ENCODE measurements at regions not wholly inside any gene's neighbourhood (a gene's known extent, or its start where the extent isn't known, plus 50 kb on each side); places are given as distances from the start of the nearest gene placed in this dataset.

DNA sequence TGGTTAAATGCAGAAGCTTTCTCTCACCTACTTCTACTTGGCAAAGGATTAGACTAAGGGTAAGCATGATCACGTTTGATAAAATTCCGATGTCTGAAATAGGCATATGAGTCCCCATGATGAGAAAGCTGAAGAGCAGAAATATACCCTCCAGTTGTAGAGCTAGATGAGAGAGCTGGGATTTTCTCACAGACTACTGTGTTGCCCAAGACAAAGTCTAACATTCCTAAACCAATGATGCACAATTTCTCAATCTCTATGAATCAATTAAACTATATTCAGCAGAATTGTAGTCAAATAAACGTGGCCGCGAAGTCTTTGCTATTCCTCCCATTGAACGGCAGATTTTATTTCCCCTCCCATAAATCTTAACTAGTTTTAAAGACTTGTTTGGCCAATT is 699.2 kb downstream of the KCNT2 start:
- TF ChIP-seq POLR2A (IDR thresholded peaks at IDR 0.05) = no peak
- Histone ChIP-seq H3K27ac (no peak overlapping the region), H3K27me3 (no peaks in the 10 kb centered on the region), H3K36me3 (peaks cover 0 to 2% (median 0%) of the 10 kb centered on the region in 3 donors), H3K4me1 (no peaks in the 10 kb centered on the region), H3K9me3 (no peaks in the 10 kb centered on the region), H3K4me3 (no peak overlapping the region)
- DNase-seq = no peak

DNA sequence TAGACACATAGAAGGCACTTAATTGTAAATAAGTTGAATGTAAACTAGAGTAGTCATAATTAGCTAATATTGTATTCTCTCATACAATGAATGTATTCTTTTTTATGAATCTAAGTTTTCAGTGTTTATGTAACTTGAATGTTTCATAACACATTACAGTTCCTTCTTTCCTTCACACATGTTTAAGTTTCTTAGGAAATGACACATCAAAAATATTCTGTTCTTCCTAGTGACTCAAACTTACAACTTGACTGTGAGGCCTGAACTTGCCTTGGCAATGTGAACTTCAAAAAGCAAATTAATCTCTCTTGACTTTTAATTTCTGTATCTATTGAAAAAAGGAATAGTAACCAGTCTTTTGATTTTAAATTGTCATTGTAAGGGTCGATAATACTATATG is 700.1 kb downstream of the KCNT2 start:
- Histone ChIP-seq H3K36me3 (peaks cover 0 to 2% (median 0%) of the 10 kb centered on the region in 3 donors), H3K27me3 (no peaks in the 10 kb centered on the region), H3K27ac (no peak overlapping the region), H3K9me3 (no peaks in the 10 kb centered on the region), H3K4me1 (no peaks in the 10 kb centered on the region), H3K4me3 (no peak overlapping the region)
- TF ChIP-seq POLR2A (IDR thresholded peaks at IDR 0.05) (no peak), CTCF (IDR thresholded peaks at IDR 0.05) (no peak)
- DNase-seq = no peak

DNA sequence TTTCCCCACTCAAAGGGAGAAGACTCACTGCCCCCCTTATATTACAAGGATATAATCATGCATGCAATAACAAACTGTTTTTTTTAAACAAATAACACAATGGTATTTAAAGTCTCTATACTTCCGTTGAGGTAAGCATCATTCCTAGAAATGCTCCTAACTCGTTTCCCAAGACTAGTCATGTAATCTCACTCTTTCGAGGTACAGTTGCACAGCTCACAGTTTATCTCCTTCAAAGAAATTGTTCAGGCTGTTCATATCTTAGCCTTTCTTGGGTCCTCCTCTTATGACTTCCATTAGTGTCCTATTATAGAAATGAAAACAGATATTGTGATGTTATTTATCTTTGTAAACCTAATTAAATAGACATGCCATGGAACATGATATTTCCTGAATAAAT is 705.0 kb downstream of the KCNT2 start:
- no peak for DNase-seq
- H3K27ac ChIP-seq = no peak overlapping the region
- H3K4me3 ChIP-seq = no peak overlapping the region
- H3K27me3 ChIP-seq = no peaks in the 10 kb centered on the region
- no peaks in the 10 kb centered on the region for H3K4me1 ChIP-seq
- TF ChIP-seq POLR2A (IDR thresholded peaks at IDR 0.05) (no peak), CTCF (IDR thresholded peaks at IDR 0.05) (no peak)
- no peaks in the 10 kb centered on the region for H3K36me3 ChIP-seq
- no peaks in the 10 kb centered on the region for H3K9me3 ChIP-seq

GRCh38 chr1:195902779-195903178 is 705.5 kb downstream of the KCNT2 start:
- Histone ChIP-seq H3K36me3 (no peaks in the 10 kb centered on the region), H3K9me3 (no peaks in the 10 kb centered on the region), H3K27me3 (no peaks in the 10 kb centered on the region), H3K27ac (no peak overlapping the region), H3K4me1 (no peaks in the 10 kb centered on the region), H3K4me3 (no peak overlapping the region)
- TF ChIP-seq POLR2A (IDR thresholded peaks at IDR 0.05) = no peak
- no peak for TF ChIP-seq CTCF (IDR thresholded peaks at IDR 0.05)
- no peak for DNase-seq

DNA sequence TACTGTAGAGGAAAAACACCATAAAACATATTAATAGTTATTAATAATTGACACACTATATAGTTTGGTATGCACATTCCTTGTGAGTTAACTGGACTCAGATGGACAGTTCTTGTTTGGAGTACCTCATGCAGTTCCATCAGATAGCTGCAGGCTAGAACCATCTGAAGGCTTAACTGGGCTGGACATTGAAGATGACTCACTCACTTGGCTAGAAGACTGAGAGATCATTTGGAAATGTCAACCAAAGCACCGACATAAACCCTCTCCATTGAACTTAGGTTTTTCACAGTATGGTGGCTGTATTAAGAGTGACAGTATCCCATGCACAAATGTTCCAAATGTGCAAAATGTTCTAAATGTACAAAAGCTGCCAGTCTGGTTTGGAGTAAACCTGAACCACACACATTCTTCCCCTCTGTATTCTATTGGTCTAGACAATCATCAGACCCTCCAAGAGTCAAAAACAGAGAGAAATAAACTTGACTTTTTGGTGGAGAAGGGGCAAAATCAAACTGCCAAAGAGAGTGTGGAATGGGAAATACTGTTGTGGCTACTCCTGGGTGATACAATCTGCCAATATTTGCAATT is 708.4 kb downstream of the KCNT2 start:
- DNase-seq = no peak
- Histone ChIP-seq H3K27ac (no peak overlapping the region), H3K9me3 (no peaks in the 10 kb centered on the region), H3K36me3 (no peaks in the 10 kb centered on the region), H3K4me3 (no peak overlapping the region), H3K27me3 (no peaks in the 10 kb centered on the region), H3K4me1 (no peaks in the 10 kb centered on the region)
- TF ChIP-seq CTCF (IDR thresholded peaks at IDR 0.05) (no peak), POLR2A (IDR thresholded peaks at IDR 0.05) (no peak)

- no peak overlapping the region for H3K4me3 ChIP-seq
- H3K27ac ChIP-seq = no peak overlapping the region
- TF ChIP-seq CTCF (IDR thresholded peaks at IDR 0.05) (no peak), POLR2A (IDR thresholded peaks at IDR 0.05) (no peak)
- H3K4me1 ChIP-seq = no peaks in the 10 kb centered on the region
- no peak for DNase-seq
- H3K27me3 ChIP-seq = no peaks in the 10 kb centered on the region
- no peaks in the 10 kb centered on the region for H3K9me3 ChIP-seq
- no peaks in the 10 kb centered on the region for H3K36me3 ChIP-seq
These were observed 709.3 kb downstream of the KCNT2 start for GRCh38 chr1:195898924-195899323.
